Activated CD8-positive, alpha-beta T cell treated with anti-CD3 and anti-CD28 coated beads for 36 hours (primary cell): ENCODE measurements at regions not wholly inside any gene's neighbourhood (a gene's known extent, or its start where the extent isn't known, plus 50 kb on each side); places are given as distances from the start of the nearest gene placed in this dataset.

Experiments
- ATAC-seq: fragments of 200-7000 bp; cut with Tn5 transposase; one replicate; pipeline ENCODE4 v1.10.0; 2021; ENCODE audit warnings: mild to moderate bottlenecking, moderate library complexity
- CTCF ChIA-PET: fragments of 350-600 bp; sonication (Branson Sonifier 250); formaldehyde crosslinking; loops from one replicate; lab custom pipeline; 2021; ENCODE audit warnings: antibody characterized with exemption; lab: Charles Lee
- POLR2A ChIA-PET: fragments of 350-600 bp; sonication (Branson Sonifier 250); formaldehyde crosslinking; loops from one replicate; lab custom pipeline; 2021; ENCODE audit warnings: antibody characterized with exemption; lab: Charles Lee
- DNase-seq: peaks from one replicate; pipeline ENCODE4 v3.0.0-alpha.2; 2020
- H3K27ac Mint-ChIP-seq: one replicate; pipeline ENCODE4 v1.8.0; 2021; ENCODE audit warnings: mild to moderate bottlenecking, mixed read lengths
- H3K27me3 Mint-ChIP-seq: one replicate; pipeline ENCODE4 v1.8.0; 2021; ENCODE audit warnings: mixed read lengths
- H3K36me3 Mint-ChIP-seq: one replicate; pipeline ENCODE4 v1.8.0; 2021; ENCODE audit warnings: low read depth, mixed read lengths
- H3K4me1 Mint-ChIP-seq: one replicate; pipeline ENCODE4 v1.8.0; 2021; ENCODE audit warnings: low read depth, mixed read lengths
- H3K4me3 Mint-ChIP-seq: one replicate; pipeline ENCODE4 v1.8.0; 2021; ENCODE audit warnings: mild to moderate bottlenecking, moderate library complexity, mixed read lengths
- H3K9me3 Mint-ChIP-seq: one replicate; pipeline ENCODE4 v1.8.0; 2021; ENCODE audit warnings: mixed read lengths
- intact Hi-C: fragments of 100-400 bp; cut with micrococcal nuclease; formaldehyde crosslinking; loops from one replicate; pipeline ENCODE4 v1.10.0; 2022
- TF ChIP-seq, protein P1 (sequence below): fragments of 200-600 bp; IDR thresholded peaks from one replicate; pipeline ENCODE4 v1.8.0; 2022; ENCODE audit warnings: antibody characterized with exemption, mild to moderate bottlenecking

DNA sequence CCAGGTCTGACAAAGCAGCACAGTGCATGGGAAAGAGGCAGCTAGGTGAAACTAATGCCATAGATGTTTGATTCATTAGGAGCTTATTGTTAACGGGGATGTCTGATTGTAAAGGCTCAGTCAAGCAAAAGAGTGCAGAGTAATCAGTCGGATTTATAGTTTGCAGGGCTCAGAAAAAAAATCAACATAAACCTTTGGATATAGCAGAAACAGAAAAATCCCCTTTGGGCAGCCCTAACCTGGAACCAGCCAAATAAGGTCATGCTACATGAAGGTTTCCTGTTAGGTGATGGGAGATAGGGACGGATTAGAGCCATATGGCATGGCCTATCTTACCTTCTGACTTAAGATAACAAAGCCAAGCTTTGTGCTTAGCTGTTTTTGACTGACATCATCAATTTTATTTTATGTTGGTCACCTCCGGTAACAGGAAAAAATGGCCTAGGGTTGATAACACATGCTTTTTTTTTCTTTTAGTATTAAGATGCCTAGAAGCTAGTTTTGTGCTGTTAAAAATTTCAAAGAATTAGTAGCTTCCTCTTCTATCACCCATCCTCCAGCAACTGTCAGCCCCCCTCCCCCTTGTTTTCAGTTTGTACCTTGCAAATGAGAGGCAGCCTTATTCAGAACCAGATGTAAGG, 60.7 kb upstream of the ZEB2 start:
- ChIA-PET POLR2A (no interaction called here), CTCF (no interaction called here)
- no peak overlapping the region for H3K27ac Mint-ChIP-seq
- TF ChIP-seq, protein P1, sequence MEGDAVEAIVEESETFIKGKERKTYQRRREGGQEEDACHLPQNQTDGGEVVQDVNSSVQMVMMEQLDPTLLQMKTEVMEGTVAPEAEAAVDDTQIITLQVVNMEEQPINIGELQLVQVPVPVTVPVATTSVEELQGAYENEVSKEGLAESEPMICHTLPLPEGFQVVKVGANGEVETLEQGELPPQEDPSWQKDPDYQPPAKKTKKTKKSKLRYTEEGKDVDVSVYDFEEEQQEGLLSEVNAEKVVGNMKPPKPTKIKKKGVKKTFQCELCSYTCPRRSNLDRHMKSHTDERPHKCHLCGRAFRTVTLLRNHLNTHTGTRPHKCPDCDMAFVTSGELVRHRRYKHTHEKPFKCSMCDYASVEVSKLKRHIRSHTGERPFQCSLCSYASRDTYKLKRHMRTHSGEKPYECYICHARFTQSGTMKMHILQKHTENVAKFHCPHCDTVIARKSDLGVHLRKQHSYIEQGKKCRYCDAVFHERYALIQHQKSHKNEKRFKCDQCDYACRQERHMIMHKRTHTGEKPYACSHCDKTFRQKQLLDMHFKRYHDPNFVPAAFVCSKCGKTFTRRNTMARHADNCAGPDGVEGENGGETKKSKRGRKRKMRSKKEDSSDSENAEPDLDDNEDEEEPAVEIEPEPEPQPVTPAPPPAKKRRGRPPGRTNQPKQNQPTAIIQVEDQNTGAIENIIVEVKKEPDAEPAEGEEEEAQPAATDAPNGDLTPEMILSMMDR, result no peak
- no peaks in the 10 kb centered on the region for H3K36me3 Mint-ChIP-seq
- DNase-seq, result no peak
- H3K27me3 Mint-ChIP-seq, result no peaks in the 10 kb centered on the region
- ATAC-seq, result no peak
- no peak overlapping the region for H3K4me3 Mint-ChIP-seq
- intact Hi-C loops, result no loop called here
- peaks cover 20% of the 10 kb centered on the region for H3K4me1 Mint-ChIP-seq
- H3K9me3 Mint-ChIP-seq, result no peaks in the 10 kb centered on the region

DNA sequence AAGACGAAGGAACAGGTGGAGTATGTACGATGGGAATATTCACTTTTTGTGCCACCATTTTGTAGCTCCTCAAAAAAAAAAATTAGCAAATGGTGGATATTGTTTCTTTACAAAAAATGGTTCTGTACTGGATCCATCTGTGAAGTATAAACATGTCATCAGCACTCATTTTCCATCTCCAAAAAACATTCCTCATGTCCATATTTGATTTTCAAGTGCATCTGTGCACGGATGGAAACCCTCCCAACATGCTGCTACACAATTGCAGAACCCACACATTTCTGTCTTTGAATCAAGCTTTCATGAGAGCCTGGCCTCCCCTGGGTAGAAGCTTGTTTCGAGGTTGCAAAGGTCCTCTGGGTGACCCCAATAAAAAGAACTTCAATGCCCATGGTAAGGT, 59.6 kb upstream of the ZEB2 start:
- H3K9me3 Mint-ChIP-seq, result no peaks in the 10 kb centered on the region
- ChIA-PET CTCF (no interaction called here), POLR2A (no interaction called here)
- H3K4me3 Mint-ChIP-seq, result no peak overlapping the region
- peaks cover 23% of the 10 kb centered on the region for H3K4me1 Mint-ChIP-seq
- DNase-seq, result no peak
- TF ChIP-seq, protein P1, result no peak
- intact Hi-C loops, result no loop called here
- H3K27ac Mint-ChIP-seq, result no peak overlapping the region
- ATAC-seq, result no peak
- no peaks in the 10 kb centered on the region for H3K36me3 Mint-ChIP-seq
- no peaks in the 10 kb centered on the region for H3K27me3 Mint-ChIP-seq

DNA sequence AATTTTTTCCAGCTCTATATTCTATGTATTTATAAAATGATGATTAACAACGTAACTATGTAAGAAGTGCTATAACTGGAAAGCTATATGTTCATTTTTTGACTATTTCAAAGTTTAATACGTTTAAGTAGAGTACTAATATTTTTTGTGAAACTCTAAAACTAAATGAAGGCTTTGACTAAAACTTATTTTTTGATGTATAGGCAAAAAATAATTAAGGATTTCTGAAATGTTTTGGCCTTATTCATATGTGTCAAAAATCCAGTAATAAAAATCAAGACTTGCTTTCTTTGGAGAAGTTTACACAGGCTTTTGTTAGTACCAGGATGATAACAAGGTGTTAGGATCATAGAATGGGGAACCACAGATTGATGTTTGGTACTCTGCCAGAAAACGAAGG, 58.2 kb upstream of the ZEB2 start:
- Mint-ChIP-seq H3K9me3 (no peaks in the 10 kb centered on the region), H3K4me3 (no peak overlapping the region), H3K4me1 (peaks cover 12% of the 10 kb centered on the region), H3K27me3 (no peaks in the 10 kb centered on the region), H3K36me3 (no peaks in the 10 kb centered on the region), H3K27ac (no peak overlapping the region)
- intact Hi-C loops, result no loop called here
- ATAC-seq (no peak), DNase-seq (no peak)
- ChIA-PET CTCF (no interaction called here), POLR2A (no interaction called here)
- TF ChIP-seq, protein P1, result no peak

DNA sequence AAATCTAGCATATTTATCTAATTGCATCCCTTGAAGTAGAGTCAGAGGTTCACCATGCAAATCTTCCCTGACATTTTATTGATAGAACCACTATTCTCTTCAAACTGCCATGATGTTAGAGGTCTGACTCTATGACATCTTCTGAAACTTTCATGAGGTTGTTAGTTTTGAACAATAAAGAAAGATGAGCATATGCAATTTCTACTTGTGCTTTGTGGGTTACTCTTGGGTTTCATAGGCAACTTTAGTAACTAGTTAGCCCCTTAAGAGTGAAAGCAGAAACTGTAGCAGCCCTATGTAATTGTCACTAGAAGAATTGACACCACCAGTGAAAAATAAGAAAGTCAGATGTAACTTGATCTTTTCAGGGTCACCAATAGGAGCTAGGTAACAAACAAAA, 53.1 kb upstream of the ZEB2 start:
- Mint-ChIP-seq H3K36me3 (no peaks in the 10 kb centered on the region), H3K4me3 (no peak overlapping the region), H3K4me1 (peaks cover 20% of the 10 kb centered on the region), H3K9me3 (no peaks in the 10 kb centered on the region), H3K27ac (no peak overlapping the region), H3K27me3 (no peaks in the 10 kb centered on the region)
- TF ChIP-seq, protein P1, result no peak
- intact Hi-C loops, result no loop called here
- peak; percentile 85 for ATAC-seq
- no peak for DNase-seq
- CTCF ChIA-PET, result interaction anchor here (1.0 kb wide), 1 partner anchor 9 kb away, joined by 3 read pairs; no protein-coding TSS in a partner anchor
- POLR2A ChIA-PET, result interaction anchor here (1.4 kb wide), 1 partner anchor 11 kb away, joined by 6 read pairs; no protein-coding TSS in a partner anchor

DNA sequence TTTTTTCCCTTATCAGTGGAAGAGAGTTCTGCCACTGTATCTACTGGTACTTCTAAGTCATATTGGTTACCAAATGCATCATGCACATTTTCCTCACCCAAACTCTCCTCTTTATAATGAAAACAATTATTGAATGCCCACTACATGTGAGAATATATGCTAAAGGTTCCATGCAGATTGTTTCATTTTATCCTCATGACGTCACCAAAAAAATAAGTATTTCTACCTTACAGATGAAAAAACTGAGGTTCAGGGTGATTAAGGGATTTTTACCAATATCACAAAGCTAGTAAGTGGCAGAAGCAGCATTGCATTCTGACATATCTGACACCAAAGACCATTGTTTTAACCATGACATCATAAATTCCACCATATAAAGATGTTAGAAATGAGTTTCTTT, 51.9 kb upstream of the ZEB2 start:
- ATAC-seq, result no peak
- H3K4me3 Mint-ChIP-seq, result no peak overlapping the region
- intact Hi-C loops, result no loop called here
- no peak for DNase-seq
- peaks cover 20% of the 10 kb centered on the region for H3K4me1 Mint-ChIP-seq
- TF ChIP-seq, protein P1, result no peak
- H3K36me3 Mint-ChIP-seq, result no peaks in the 10 kb centered on the region
- H3K27ac Mint-ChIP-seq, result no peak overlapping the region
- ChIA-PET CTCF (no interaction called here), POLR2A (interaction anchor here (1.4 kb wide), 1 partner anchor 12 kb away, joined by 6 read pairs; no protein-coding TSS in a partner anchor)
- no peaks in the 10 kb centered on the region for H3K9me3 Mint-ChIP-seq
- no peaks in the 10 kb centered on the region for H3K27me3 Mint-ChIP-seq
